ENCODE measurements at regions not wholly inside any gene's neighbourhood (a gene's known extent, or its start where the extent isn't known, plus 50 kb on each side); places are given as distances from the start of the nearest gene placed in this dataset.

GRCh38 chr5:88610586-88610985 lies 272.4 kb downstream of the MEF2C start:
- TF ChIP-seq CTCF (CRISPR knock-in tag; IDR thresholded peaks at IDR 0.05) (no peak), YY1 (IDR thresholded peaks at IDR 0.05; ENCODE audit: insufficient read depth, insufficient replicate concordance, low read depth, low read length) (no peak), FOSL2 (CRISPR knock-in tag; IDR thresholded peaks at IDR 0.05) (no peak)
